ENCODE measurements at regions not wholly inside any gene's neighbourhood (a gene's known extent, or its start where the extent isn't known, plus 50 kb on each side); places are given as distances from the start of the nearest gene placed in this dataset.
"Not testable (repeated sequence)": the region's sequence is repeated elsewhere in the genome, so short reads cannot be mapped to it uniquely, and the experiment has no call there.

GRCh38 chr15:30783019-30783418 lies 120.7 kb upstream of the FAN1 start:
- Histone ChIP-seq H3K4me3 (ENCODE audit: insufficient read depth in 1 of 2, low read depth in 1 of 2, low read length in 2 of 2) (no peak overlapping the region), H3K23ac (ENCODE audit: low read length in 2 of 2) (peak overlapping the region in 1 of 2 experiments; percentile 14), H3K4me2 (ENCODE audit: low read length, poor library complexity, severe bottlenecking) (no peak overlapping the region), H3K4ac (ENCODE audit: low read depth in 1 of 2, low read length in 2 of 2) (no peak overlapping the region), H4K8ac (ENCODE audit: low read length) (no peak overlapping the region), H3K9ac (ENCODE audit: low read length) (no peak overlapping the region), H2BK120ac (ENCODE audit: low read depth, low read length) (no peak overlapping the region), H2BK12ac (ENCODE audit: low read length in 2 of 2) (no peak overlapping the region), H2AFZ (ENCODE audit: low read depth, low read length) (no peak overlapping the region), H3K79me1 (replicated peaks; ENCODE audit: low read length, poor library complexity, severe bottlenecking) (no peaks in the 10 kb centered on the region), H2AK5ac (ENCODE audit: low read length, severe bottlenecking) (no peak overlapping the region), H3K14ac (ENCODE audit: low read length in 2 of 2) (no peak overlapping the region), H3K4me1 (ENCODE audit: control insufficient read depth, insufficient read depth, low read depth, low read length) (no peaks in the 10 kb centered on the region), H3K9me3 (ENCODE audit: control insufficient read depth, low read length) (no peaks in the 10 kb centered on the region), H2BK15ac (ENCODE audit: low read depth, poor library complexity, severe bottlenecking) (no peak overlapping the region), H3K27me3 (ENCODE audit: control insufficient read depth in 1 of 2, insufficient read depth in 1 of 2, low read length in 2 of 2) (no peaks in the 10 kb centered on the region), H3K27ac (ENCODE audit: low read length, poor library complexity, severe bottlenecking) (no peak overlapping the region), H3K36me3 (ENCODE audit: control insufficient read depth in 1 of 2, insufficient read depth in 2 of 2, low read depth in 1 of 2, low read length in 2 of 2) (no peaks in the 10 kb centered on the region), H4K91ac (ENCODE audit: low read length) (no peak overlapping the region), H2BK5ac (ENCODE audit: low read depth, low read length, poor library complexity, severe bottlenecking) (no peak overlapping the region), H3K18ac (ENCODE audit: low read depth in 1 of 2, low read length in 2 of 2) (no peak overlapping the region)
- no peak for DNase-seq
- WGBS: 92% methylated on average over 11 of the region's 17 CpGs

GRCh38 chr15:30788595-30788994 lies 115.1 kb upstream of the FAN1 start:
- no peak overlapping the region for H4K91ac ChIP-seq (ENCODE audit: low read length)
- H4K8ac ChIP-seq (ENCODE audit: low read length): no peak overlapping the region
- no peak overlapping the region for H3K18ac ChIP-seq (ENCODE audit: low read depth in 1 of 2, low read length in 2 of 2)
- H3K4ac ChIP-seq (ENCODE audit: low read depth in 1 of 2, low read length in 2 of 2): no peak overlapping the region
- no peak overlapping the region for H2AK5ac ChIP-seq (ENCODE audit: low read length, severe bottlenecking)
- H3K27me3 ChIP-seq (ENCODE audit: control insufficient read depth in 1 of 2, insufficient read depth in 1 of 2, low read length in 2 of 2): peaks cover 9 to 21% of the 10 kb centered on the region in 2 experiments
- H3K9me3 ChIP-seq (ENCODE audit: control insufficient read depth, low read length): no peaks in the 10 kb centered on the region
- no peak overlapping the region for H2BK12ac ChIP-seq (ENCODE audit: low read length in 2 of 2)
- no peak overlapping the region for H2BK5ac ChIP-seq (ENCODE audit: low read depth, low read length, poor library complexity, severe bottlenecking)
- H2BK15ac ChIP-seq (ENCODE audit: low read depth, poor library complexity, severe bottlenecking): no peak overlapping the region
- H3K9ac ChIP-seq (ENCODE audit: low read length): no peak overlapping the region
- no peaks in the 10 kb centered on the region for H3K36me3 ChIP-seq (ENCODE audit: control insufficient read depth in 1 of 2, insufficient read depth in 2 of 2, low read depth in 1 of 2, low read length in 2 of 2)
- no peaks in the 10 kb centered on the region for H3K4me1 ChIP-seq (ENCODE audit: control insufficient read depth, insufficient read depth, low read depth, low read length)
- no peak overlapping the region for H3K4me2 ChIP-seq (ENCODE audit: low read length, poor library complexity, severe bottlenecking)
- no peak overlapping the region for H3K23ac ChIP-seq (ENCODE audit: low read length in 2 of 2)
- no peak overlapping the region for H2AFZ ChIP-seq (ENCODE audit: low read depth, low read length)
- no peak for DNase-seq
- H3K4me3 ChIP-seq (ENCODE audit: insufficient read depth in 1 of 2, low read depth in 1 of 2, low read length in 2 of 2): no peak overlapping the region
- no peak overlapping the region for H2BK120ac ChIP-seq (ENCODE audit: low read depth, low read length)
- H3K14ac ChIP-seq (ENCODE audit: low read length in 2 of 2): no peak overlapping the region
- no peaks in the 10 kb centered on the region for H3K79me1 ChIP-seq (replicated peaks; ENCODE audit: low read length, poor library complexity, severe bottlenecking)
- H3K27ac ChIP-seq (ENCODE audit: low read length, poor library complexity, severe bottlenecking): no peak overlapping the region

GRCh38 chr15:30791239-30792175 lies 112.2 kb upstream of the FAN1 start:
- WGBS: 92% methylated on average over 18 of the region's 18 CpGs
- no peak overlapping the region for H3K9ac ChIP-seq (ENCODE audit: low read length)

GRCh38 chr15:30792843-30793242 lies 110.9 kb upstream of the FAN1 start:
- H2BK5ac ChIP-seq (ENCODE audit: low read depth, low read length, poor library complexity, severe bottlenecking); H3K4ac ChIP-seq (ENCODE audit: low read depth in 1 of 2, low read length in 2 of 2); H4K91ac ChIP-seq (ENCODE audit: low read length); H3K18ac ChIP-seq (ENCODE audit: low read depth in 1 of 2, low read length in 2 of 2); H3K9me3 ChIP-seq (ENCODE audit: control insufficient read depth, low read length); H3K4me3 ChIP-seq (ENCODE audit: insufficient read depth in 1 of 2, low read depth in 1 of 2, low read length in 2 of 2); H3K14ac ChIP-seq (ENCODE audit: low read length in 2 of 2); H3K79me1 ChIP-seq (replicated peaks; ENCODE audit: low read length, poor library complexity, severe bottlenecking); H2BK15ac ChIP-seq (ENCODE audit: low read depth, poor library complexity, severe bottlenecking); H2AK5ac ChIP-seq (ENCODE audit: low read length, severe bottlenecking); H2AFZ ChIP-seq (ENCODE audit: low read depth, low read length); H3K4me2 ChIP-seq (ENCODE audit: low read length, poor library complexity, severe bottlenecking); H3K27ac ChIP-seq (ENCODE audit: low read length, poor library complexity, severe bottlenecking); H2BK12ac ChIP-seq (ENCODE audit: low read length in 2 of 2); H4K8ac ChIP-seq (ENCODE audit: low read length); H2BK120ac ChIP-seq (ENCODE audit: low read depth, low read length); H3K36me3 ChIP-seq (ENCODE audit: control insufficient read depth in 1 of 2, insufficient read depth in 2 of 2, low read depth in 1 of 2, low read length in 2 of 2); DNase-seq; H3K4me1 ChIP-seq (ENCODE audit: control insufficient read depth, insufficient read depth, low read depth, low read length); H3K23ac ChIP-seq (ENCODE audit: low read length in 2 of 2); H3K9ac ChIP-seq (ENCODE audit: low read length): not testable (repeated sequence)
- WGBS: 89% methylated on average over 1 of the region's 3 CpGs
- peaks cover 12 to 26% of the 10 kb centered on the region in 2 experiments for H3K27me3 ChIP-seq (ENCODE audit: control insufficient read depth in 1 of 2, insufficient read depth in 1 of 2, low read length in 2 of 2)

More at GRCh38 chr15:30791239-30792175, 112.2 kb upstream of the FAN1 start:
- no peaks in the 10 kb centered on the region for H3K4me1 ChIP-seq (ENCODE audit: control insufficient read depth, insufficient read depth, low read depth, low read length)
- no peak overlapping the region for H4K91ac ChIP-seq (ENCODE audit: low read length)
- no peak overlapping the region for H2AK5ac ChIP-seq (ENCODE audit: low read length, severe bottlenecking)
- H2AFZ ChIP-seq (ENCODE audit: low read depth, low read length): no peak overlapping the region
- H3K36me3 ChIP-seq (ENCODE audit: control insufficient read depth in 1 of 2, insufficient read depth in 2 of 2, low read depth in 1 of 2, low read length in 2 of 2): no peaks in the 10 kb centered on the region
- DNase-seq: no peak
- H4K8ac ChIP-seq (ENCODE audit: low read length): no peak overlapping the region
- H2BK120ac ChIP-seq (ENCODE audit: low read depth, low read length): no peak overlapping the region
- no peak overlapping the region for H2BK12ac ChIP-seq (ENCODE audit: low read length in 2 of 2)
- H3K79me1 ChIP-seq (replicated peaks; ENCODE audit: low read length, poor library complexity, severe bottlenecking): no peaks in the 10 kb centered on the region
- H3K4me3 ChIP-seq (ENCODE audit: insufficient read depth in 1 of 2, low read depth in 1 of 2, low read length in 2 of 2): no peak overlapping the region
- peaks cover 9 to 23% of the 10 kb centered on the region in 2 experiments for H3K27me3 ChIP-seq (ENCODE audit: control insufficient read depth in 1 of 2, insufficient read depth in 1 of 2, low read length in 2 of 2)
- H3K4me2 ChIP-seq (ENCODE audit: low read length, poor library complexity, severe bottlenecking): no peak overlapping the region
- H2BK15ac ChIP-seq (ENCODE audit: low read depth, poor library complexity, severe bottlenecking): no peak overlapping the region
- no peak overlapping the region for H2BK5ac ChIP-seq (ENCODE audit: low read depth, low read length, poor library complexity, severe bottlenecking)
- H3K27ac ChIP-seq (ENCODE audit: low read length, poor library complexity, severe bottlenecking): no peak overlapping the region
- H3K9me3 ChIP-seq (ENCODE audit: control insufficient read depth, low read length): no peaks in the 10 kb centered on the region
- H3K23ac ChIP-seq (ENCODE audit: low read length in 2 of 2): no peak overlapping the region
- no peak overlapping the region for H3K18ac ChIP-seq (ENCODE audit: low read depth in 1 of 2, low read length in 2 of 2)
- H3K4ac ChIP-seq (ENCODE audit: low read depth in 1 of 2, low read length in 2 of 2): no peak overlapping the region
- no peak overlapping the region for H3K14ac ChIP-seq (ENCODE audit: low read length in 2 of 2)
